OCI-LY1 (cell line): ENCODE measurements at regions not wholly inside any gene's neighbourhood (a gene's known extent, or its start where the extent isn't known, plus 50 kb on each side); places are given as distances from the start of the nearest gene placed in this dataset.

ENCODE experiments used
- H2AFZ ChIP-seq: fragments of 200-600 bp; sonication (generic), shearing (Covaris generic); 2 replicates; pipeline ENCODE4 v1.6.0; 2014; ENCODE audit warnings: antibody characterized with exemption, mild to moderate bottlenecking, low read length
- H3F3A ChIP-seq: fragments of 200-600 bp; sonication (generic), shearing (Covaris generic); 2 replicates; pipeline ENCODE4 v1.6.0; 2014; ENCODE audit warnings: mild to moderate bottlenecking, antibody characterized with exemption, low read length, moderate library complexity; ENCODE audit not compliant: insufficient read depth
- H3K27ac ChIP-seq: fragments of 200-600 bp; sonication (generic); 2 replicates; pipeline ENCODE4 v1.5.1; 2014; ENCODE audit warnings: low read length, mixed run types, mild to moderate bottlenecking, low read depth; ENCODE audit not compliant: poor library complexity, severe bottlenecking
- H3K27me3 ChIP-seq: fragments of 200-600 bp; sonication (generic); 2 replicates; pipeline ENCODE4 v1.6.0; 2014; ENCODE audit warnings: antibody characterized with exemption, mild to moderate bottlenecking, low read length, moderate library complexity; ENCODE audit not compliant: insufficient read depth
- H3K36me3 ChIP-seq: fragments of 200-600 bp; sonication (generic); 2 replicates; pipeline ENCODE4 v1.6.1; 2014; ENCODE audit warnings: mild to moderate bottlenecking, antibody characterized with exemption, low read length, moderate library complexity, mixed read lengths; ENCODE audit not compliant: insufficient read depth
- H3K4me1 ChIP-seq: fragments of 200-600 bp; sonication (generic); 2 replicates; pipeline ENCODE4 v1.5.1; 2014; ENCODE audit warnings: mild to moderate bottlenecking, low read length, moderate library complexity; ENCODE audit not compliant: insufficient read depth, severe bottlenecking
- H3K4me2 ChIP-seq: fragments of 200-600 bp; sonication (generic), shearing (Covaris generic); 2 replicates; pipeline ENCODE4 v1.6.1; 2014; ENCODE audit warnings: low read length
- H3K4me3 ChIP-seq: fragments of 200-600 bp; sonication (generic); 2 replicates; pipeline ENCODE4 v1.5.1; 2014; ENCODE audit warnings: low read length, low read depth, mild to moderate bottlenecking, mixed read lengths; ENCODE audit not compliant: poor library complexity, severe bottlenecking
- H3K79me2 ChIP-seq: fragments of 200-600 bp; shearing (Covaris generic); 2 replicates; pipeline ENCODE4 v1.6.1; 2016; ENCODE audit warnings: mixed run types, low read length, mixed read lengths; ENCODE audit not compliant: insufficient read depth
- H3K9ac ChIP-seq: fragments of 200-600 bp; sonication (generic), shearing (Covaris generic); 2 replicates; pipeline ENCODE4 v1.6.1; 2014; ENCODE audit warnings: mild to moderate bottlenecking, low read length, mixed read lengths
- H3K9me2 ChIP-seq: fragments of 200-600 bp; sonication (generic), shearing (Covaris generic); 2 replicates; pipeline ENCODE4 v1.6.1; 2014; ENCODE audit warnings: low read depth, mild to moderate bottlenecking, low read length, mixed read lengths
- H3K9me3 ChIP-seq: fragments of 200-600 bp; shearing (Covaris generic); 2 replicates; pipeline ENCODE4 v1.6.1; 2014; ENCODE audit warnings: low read length, mixed read lengths
- H4K20me1 ChIP-seq: fragments of 200-600 bp; sonication (generic), shearing (Covaris generic); 2 replicates; pipeline ENCODE4 v1.6.0; 2016; ENCODE audit warnings: mild to moderate bottlenecking, low read length; ENCODE audit not compliant: insufficient read depth
- EZH2 ChIP-seq: fragments of 200-600 bp; sonication (generic), shearing (Covaris generic); IDR thresholded peaks from 2 replicates; pipeline ENCODE4 v1.8.0; 2017; ENCODE audit warnings: borderline replicate concordance, mixed run types, mild to moderate bottlenecking, antibody characterized with exemption, low read length, moderate library complexity, mixed read lengths
- TF ChIP-seq, protein P1 (sequence below): fragments of 200-600 bp; sonication (generic), shearing (Covaris generic); IDR thresholded peaks from 2 replicates; pipeline ENCODE4 v1.5.1; 2017; ENCODE audit warnings: mild to moderate bottlenecking, antibody characterized with exemption, low read length, moderate library complexity, mixed read lengths

DNA sequence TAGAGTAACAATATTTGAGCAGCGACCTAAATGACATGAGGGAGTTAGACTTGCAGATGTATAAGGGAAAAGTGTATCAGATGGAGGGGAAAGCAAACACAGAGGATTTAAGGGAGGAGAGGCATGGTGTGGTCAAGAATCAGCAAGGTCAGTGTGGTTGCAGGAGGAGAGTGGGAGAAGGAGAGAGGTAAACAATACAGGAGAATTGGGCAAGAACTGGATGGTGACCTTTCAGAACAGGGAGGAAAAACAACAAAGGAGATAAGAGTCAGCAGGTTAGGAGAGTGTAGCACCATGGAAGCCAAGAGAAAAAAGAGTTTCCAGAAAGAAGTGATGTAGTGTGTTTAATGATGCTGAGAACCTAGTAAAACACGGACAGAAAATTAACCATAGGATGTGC is 178.5 kb downstream of the PAPSS1 start:
- Histone ChIP-seq H3K4me2 (no peak overlapping the region), H3K27ac (no peak overlapping the region), H2AFZ (no peak overlapping the region), H3F3A (no peaks in the 10 kb centered on the region), H3K79me2 (no peaks in the 10 kb centered on the region), H3K36me3 (no peaks in the 10 kb centered on the region), H3K27me3 (no peaks in the 10 kb centered on the region), H3K9me3 (no peaks in the 10 kb centered on the region), H3K4me1 (no peaks in the 10 kb centered on the region), H3K9ac (no peak overlapping the region), H3K9me2 (no peaks in the 10 kb centered on the region), H3K4me3 (no peak overlapping the region), H4K20me1 (no peaks in the 10 kb centered on the region)
- TF ChIP-seq, protein P1, sequence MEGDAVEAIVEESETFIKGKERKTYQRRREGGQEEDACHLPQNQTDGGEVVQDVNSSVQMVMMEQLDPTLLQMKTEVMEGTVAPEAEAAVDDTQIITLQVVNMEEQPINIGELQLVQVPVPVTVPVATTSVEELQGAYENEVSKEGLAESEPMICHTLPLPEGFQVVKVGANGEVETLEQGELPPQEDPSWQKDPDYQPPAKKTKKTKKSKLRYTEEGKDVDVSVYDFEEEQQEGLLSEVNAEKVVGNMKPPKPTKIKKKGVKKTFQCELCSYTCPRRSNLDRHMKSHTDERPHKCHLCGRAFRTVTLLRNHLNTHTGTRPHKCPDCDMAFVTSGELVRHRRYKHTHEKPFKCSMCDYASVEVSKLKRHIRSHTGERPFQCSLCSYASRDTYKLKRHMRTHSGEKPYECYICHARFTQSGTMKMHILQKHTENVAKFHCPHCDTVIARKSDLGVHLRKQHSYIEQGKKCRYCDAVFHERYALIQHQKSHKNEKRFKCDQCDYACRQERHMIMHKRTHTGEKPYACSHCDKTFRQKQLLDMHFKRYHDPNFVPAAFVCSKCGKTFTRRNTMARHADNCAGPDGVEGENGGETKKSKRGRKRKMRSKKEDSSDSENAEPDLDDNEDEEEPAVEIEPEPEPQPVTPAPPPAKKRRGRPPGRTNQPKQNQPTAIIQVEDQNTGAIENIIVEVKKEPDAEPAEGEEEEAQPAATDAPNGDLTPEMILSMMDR = no peak
- no peak for TF ChIP-seq EZH2

GRCh38 chr4:107531927-107532326 is 188.1 kb downstream of the PAPSS1 start:
- H3K36me3 ChIP-seq = no peaks in the 10 kb centered on the region
- H3F3A ChIP-seq = no peaks in the 10 kb centered on the region
- H4K20me1 ChIP-seq = no peaks in the 10 kb centered on the region
- no peak overlapping the region for H3K4me3 ChIP-seq
- no peaks in the 10 kb centered on the region for H3K9me2 ChIP-seq
- no peaks in the 10 kb centered on the region for H3K9me3 ChIP-seq
- H3K4me1 ChIP-seq = no peaks in the 10 kb centered on the region
- H3K9ac ChIP-seq = no peak overlapping the region
- H3K79me2 ChIP-seq = no peaks in the 10 kb centered on the region
- no peak overlapping the region for H2AFZ ChIP-seq
- no peak overlapping the region for H3K27ac ChIP-seq
- TF ChIP-seq, protein P1 = no peak
- no peak for TF ChIP-seq EZH2
- H3K27me3 ChIP-seq = no peaks in the 10 kb centered on the region
- H3K4me2 ChIP-seq = no peak overlapping the region

DNA sequence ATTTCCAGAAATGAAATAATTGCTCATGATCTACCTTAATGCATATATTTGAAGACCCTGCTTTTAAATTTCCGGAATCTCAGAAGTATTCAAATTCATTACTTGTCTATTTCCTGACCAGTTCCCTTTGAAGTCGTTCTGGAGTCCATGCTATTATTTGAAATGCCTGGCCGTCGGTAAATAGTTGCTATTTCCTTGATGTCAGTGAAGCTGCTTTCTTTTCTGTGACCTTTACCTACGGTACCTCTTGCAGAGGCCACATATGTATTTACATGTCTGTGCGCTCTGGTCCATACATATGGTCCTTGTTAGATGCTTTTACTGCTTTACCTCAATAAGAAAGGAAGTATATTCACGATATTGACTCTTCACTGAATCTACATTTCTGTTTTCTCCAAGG is 199.7 kb downstream of the PAPSS1 start:
- no peaks in the 10 kb centered on the region for H3F3A ChIP-seq
- TF ChIP-seq, protein P1 = no peak
- TF ChIP-seq EZH2 = no peak
- no peaks in the 10 kb centered on the region for H3K36me3 ChIP-seq
- no peaks in the 10 kb centered on the region for H3K4me1 ChIP-seq
- H4K20me1 ChIP-seq = no peaks in the 10 kb centered on the region
- H3K9me3 ChIP-seq = no peaks in the 10 kb centered on the region
- no peak overlapping the region for H3K9ac ChIP-seq
- H3K27ac ChIP-seq = no peak overlapping the region
- no peak overlapping the region for H3K4me3 ChIP-seq
- no peaks in the 10 kb centered on the region for H3K27me3 ChIP-seq
- H3K79me2 ChIP-seq = no peaks in the 10 kb centered on the region
- no peaks in the 10 kb centered on the region for H3K9me2 ChIP-seq
- no peak overlapping the region for H2AFZ ChIP-seq
- no peak overlapping the region for H3K4me2 ChIP-seq
